DOHH2 (cell line): ENCODE measurements at regions not wholly inside any gene's neighbourhood (a gene's known extent, or its start where the extent isn't known, plus 50 kb on each side); places are given as distances from the start of the nearest gene placed in this dataset.
"Not testable (repeated sequence)": the region's sequence is repeated elsewhere in the genome, so short reads cannot be mapped to it uniquely, and the experiment has no call there.

Source experiments
- H3F3A ChIP-seq: fragments of 200-600 bp; sonication (generic), shearing (Covaris generic); 2 replicates; pipeline ENCODE4 v1.6.0; 2016; ENCODE audit warnings: antibody characterized with exemption, mild to moderate bottlenecking; ENCODE audit not compliant: control insufficient read depth, insufficient read depth
- H3K27ac ChIP-seq: fragments of 200-600 bp; sonication (generic); 2 replicates; pipeline ENCODE4 v1.5.1; 2014; ENCODE audit warnings: low read depth, mild to moderate bottlenecking, low read length, moderate library complexity
- H3K27me3 ChIP-seq: fragments of 200-600 bp; sonication (generic); 2 replicates; pipeline ENCODE4 v1.6.1; 2014; ENCODE audit warnings: mild to moderate bottlenecking, low read length, mixed read lengths; ENCODE audit not compliant: control insufficient read depth
- H3K36me3 ChIP-seq: fragments of 200-600 bp; sonication (generic); 2 replicates; pipeline ENCODE4 v1.6.1; 2014; ENCODE audit warnings: mild to moderate bottlenecking, low read length, moderate library complexity, mixed read lengths; ENCODE audit not compliant: control insufficient read depth
- H3K4me1 ChIP-seq: fragments of 200-600 bp; sonication (generic); 2 replicates; pipeline ENCODE4 v1.6.1; 2014; ENCODE audit warnings: mild to moderate bottlenecking, low read length, mixed read lengths; ENCODE audit not compliant: control insufficient read depth
- H3K4me2 ChIP-seq: fragments of 200-600 bp; sonication (generic); 2 replicates; pipeline ENCODE4 v1.6.0; 2014; ENCODE audit warnings: mild to moderate bottlenecking, low read length, moderate library complexity
- H3K4me3 ChIP-seq: fragments of 200-600 bp; sonication (generic); 2 replicates; pipeline ENCODE4 v1.5.1; 2014; ENCODE audit warnings: mild to moderate bottlenecking, low read length, mixed read lengths
- H3K79me2 ChIP-seq: fragments of 200-600 bp; sonication (generic); 2 replicates; pipeline ENCODE4 v1.6.1; 2014; ENCODE audit warnings: mild to moderate bottlenecking, low read length, mixed read lengths; ENCODE audit not compliant: control insufficient read depth
- H3K9me2 ChIP-seq: fragments of 200-600 bp; sonication (generic); replicated peaks from 2 replicates; pipeline ENCODE4 v1.6.1; 2014; ENCODE audit warnings: mild to moderate bottlenecking, low read length, mixed read lengths; ENCODE audit not compliant: control insufficient read depth
- H3K9me3 ChIP-seq: fragments of 200-600 bp; sonication (generic); 2 replicates; pipeline ENCODE4 v1.6.1; 2014; ENCODE audit warnings: antibody characterized with exemption, low read length, mixed read lengths; ENCODE audit not compliant: control insufficient read depth, insufficient read depth
- H4K20me1 ChIP-seq: fragments of 200-600 bp; sonication (generic); 2 replicates; pipeline ENCODE4 v1.6.0; 2014; ENCODE audit warnings: low read depth, mild to moderate bottlenecking, antibody characterized with exemption, low read length, moderate library complexity; ENCODE audit not compliant: control insufficient read depth, insufficient read depth
- CTCF ChIP-seq: fragments of 200-600 bp; sonication (generic); IDR thresholded peaks from one replicate; pipeline ENCODE4 v1.5.1; 2014; ENCODE audit warnings: antibody characterized with exemption, mild to moderate bottlenecking, low read depth, low read length; ENCODE audit not compliant: poor library complexity, severe bottlenecking
- EZH2phosphoT487 ChIP-seq: fragments of 200-600 bp; sonication (generic); IDR thresholded peaks from 2 replicates; pipeline ENCODE4 v1.6.1; 2017; ENCODE audit warnings: borderline replicate concordance, mild to moderate bottlenecking, antibody characterized with exemption, low read length, moderate library complexity, mixed read lengths

DNA sequence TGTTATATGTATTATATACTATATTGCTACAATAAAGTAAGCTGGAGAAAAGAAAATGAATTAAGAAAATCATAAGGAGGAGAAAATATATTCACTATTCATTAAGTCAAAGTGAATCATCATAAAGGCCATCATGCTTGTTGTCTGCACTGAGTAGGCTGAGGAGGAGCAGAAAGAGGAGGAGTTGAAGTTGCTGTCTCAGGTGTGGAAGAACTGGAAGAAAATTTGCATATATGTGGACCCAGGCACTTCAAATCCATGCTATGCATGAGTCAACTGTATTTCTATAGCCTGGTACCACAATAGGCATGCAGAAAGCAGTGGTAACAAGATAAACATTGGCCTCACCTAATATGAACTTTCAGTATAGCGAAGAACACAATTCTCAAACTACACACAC lies 135.9 kb upstream of the SGCG start:
- H3K4me1 ChIP-seq: no peaks in the 10 kb centered on the region
- H3K4me3 ChIP-seq: no peak overlapping the region
- H3K4me2 ChIP-seq: no peak overlapping the region
- no peaks in the 10 kb centered on the region for H3K27me3 ChIP-seq
- no peak for TF ChIP-seq EZH2phosphoT487
- TF ChIP-seq CTCF: no peak
- H3K36me3 ChIP-seq: no peaks in the 10 kb centered on the region
- H3K9me2 ChIP-seq: no peaks in the 10 kb centered on the region
- H3K27ac ChIP-seq: no peak overlapping the region
- H3F3A ChIP-seq: no peaks in the 10 kb centered on the region
- H3K9me3 ChIP-seq: no peaks in the 10 kb centered on the region
- no peaks in the 10 kb centered on the region for H3K79me2 ChIP-seq
- no peaks in the 10 kb centered on the region for H4K20me1 ChIP-seq

DNA sequence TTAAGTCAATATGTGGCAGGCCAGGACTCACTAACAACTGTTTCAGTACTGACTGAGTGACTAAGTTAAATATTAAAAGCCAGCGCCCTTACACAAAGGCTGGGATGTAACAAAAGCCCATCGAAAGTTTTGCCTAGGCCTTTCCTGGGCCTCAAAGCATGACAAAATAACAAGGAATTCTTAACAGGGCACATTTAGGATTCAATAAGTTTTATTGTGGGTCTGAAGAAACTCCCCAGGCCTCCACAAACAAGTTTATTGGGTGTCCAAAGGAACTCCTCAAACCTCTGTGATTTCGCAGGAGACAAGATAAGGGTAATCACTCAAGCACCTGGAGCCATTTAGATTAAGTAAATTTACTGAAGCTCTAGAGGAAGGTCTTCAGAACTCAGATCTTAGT lies 130.7 kb upstream of the SGCG start:
- no peak for TF ChIP-seq EZH2phosphoT487
- no peak for TF ChIP-seq CTCF
- no peaks in the 10 kb centered on the region for H3K9me3 ChIP-seq
- H4K20me1 ChIP-seq: no peaks in the 10 kb centered on the region
- H3K36me3 ChIP-seq: no peaks in the 10 kb centered on the region
- no peaks in the 10 kb centered on the region for H3K4me1 ChIP-seq
- H3F3A ChIP-seq: no peaks in the 10 kb centered on the region
- no peak overlapping the region for H3K4me2 ChIP-seq
- H3K27me3 ChIP-seq: no peaks in the 10 kb centered on the region
- no peak overlapping the region for H3K4me3 ChIP-seq
- H3K27ac ChIP-seq: no peak overlapping the region
- no peaks in the 10 kb centered on the region for H3K9me2 ChIP-seq
- H3K79me2 ChIP-seq: no peaks in the 10 kb centered on the region

- H3K4me3 ChIP-seq, H3K79me2 ChIP-seq, H3K9me2 ChIP-seq, H3K27me3 ChIP-seq, H3K36me3 ChIP-seq, H4K20me1 ChIP-seq, H3K4me1 ChIP-seq, H3F3A ChIP-seq, H3K4me2 ChIP-seq, H3K9me3 ChIP-seq, H3K27ac ChIP-seq: not testable (repeated sequence)
These were observed 127.1 kb upstream of the SGCG start for GRCh38 chr13:23053711-23054110.

DNA sequence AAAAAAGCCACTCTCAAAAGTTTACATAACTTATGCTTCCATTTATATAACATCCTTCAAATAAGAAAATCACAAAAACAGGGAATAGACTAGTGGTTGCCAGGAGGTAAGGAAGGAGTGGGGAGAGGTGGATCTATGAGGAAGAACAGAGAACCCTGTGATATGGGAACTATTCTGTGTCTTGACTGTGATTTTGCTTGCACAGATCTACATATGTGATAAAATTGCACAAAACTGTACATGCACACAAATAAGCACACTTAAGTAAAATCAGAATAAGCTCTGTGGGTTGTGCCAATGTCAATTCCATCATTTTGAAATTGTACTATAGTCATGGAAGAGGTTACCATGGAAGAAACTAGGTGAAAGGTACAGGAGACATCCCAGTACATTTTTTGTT lies 121.6 kb upstream of the SGCG start:
- no peaks in the 10 kb centered on the region for H3F3A ChIP-seq
- no peak overlapping the region for H3K27ac ChIP-seq
- no peaks in the 10 kb centered on the region for H3K27me3 ChIP-seq
- H3K9me2 ChIP-seq: no peaks in the 10 kb centered on the region
- no peaks in the 10 kb centered on the region for H3K4me1 ChIP-seq
- H3K36me3 ChIP-seq: no peaks in the 10 kb centered on the region
- no peaks in the 10 kb centered on the region for H4K20me1 ChIP-seq
- no peak overlapping the region for H3K4me3 ChIP-seq
- peaks cover 4% of the 10 kb centered on the region; the same call in 1 of the 2 replicates for H3K9me3 ChIP-seq
- H3K4me2 ChIP-seq: no peak overlapping the region
- TF ChIP-seq EZH2phosphoT487 (no peak), CTCF (no peak)
- H3K79me2 ChIP-seq: no peaks in the 10 kb centered on the region
